HUES64 (cell line): ENCODE measurements at regions not wholly inside any gene's neighbourhood (a gene's known extent, or its start where the extent isn't known, plus 50 kb on each side); places are given as distances from the start of the nearest gene placed in this dataset.
"Not testable (repeated sequence)": the region's sequence is repeated elsewhere in the genome, so short reads cannot be mapped to it uniquely, and the experiment has no call there.

Source experiments
- H3K27ac ChIP-seq: 2 replicates; pipeline ENCODE4 v1.7.0; 2013; ENCODE audit warnings: low read depth, low read length, inconsistent platforms
- H3K27me3 ChIP-seq: 2 replicates; pipeline ENCODE4 v1.6.1; 2013; ENCODE audit warnings: mild to moderate bottlenecking, low read length; ENCODE audit not compliant: insufficient read depth
- H3K36me3 ChIP-seq: 2 replicates; pipeline ENCODE4 v1.6.1; 2013; ENCODE audit warnings: mild to moderate bottlenecking, low read length; ENCODE audit not compliant: insufficient read depth
- H3K4me1 ChIP-seq: 2 replicates; pipeline ENCODE4 v1.6.1; 2013; ENCODE audit warnings: mild to moderate bottlenecking, low read length, moderate library complexity; ENCODE audit not compliant: insufficient read depth
- H3K4me3 ChIP-seq: 2 replicates; pipeline ENCODE4 v1.5.1; 2013; ENCODE audit warnings: mild to moderate bottlenecking, low read length, moderate library complexity
- H3K9ac ChIP-seq: 2 replicates; pipeline ENCODE4 v1.6.1; 2013; ENCODE audit warnings: mild to moderate bottlenecking, low read depth, low read length
- H3K9me3 ChIP-seq: 2 replicates; pipeline ENCODE4 v1.6.1; 2013; ENCODE audit warnings: low read depth, low read length; ENCODE audit not compliant: insufficient read depth
- WGBS: fragments of 150-250, 120-280 bp; methylation state at CpG from one replicate; pipeline ENCODE4 v1.1.7; 2013; ENCODE audit warnings: missing lambda C conversion rate; 5-methylcytosine and 5-hydroxymethylcytosine counted together

DNA sequence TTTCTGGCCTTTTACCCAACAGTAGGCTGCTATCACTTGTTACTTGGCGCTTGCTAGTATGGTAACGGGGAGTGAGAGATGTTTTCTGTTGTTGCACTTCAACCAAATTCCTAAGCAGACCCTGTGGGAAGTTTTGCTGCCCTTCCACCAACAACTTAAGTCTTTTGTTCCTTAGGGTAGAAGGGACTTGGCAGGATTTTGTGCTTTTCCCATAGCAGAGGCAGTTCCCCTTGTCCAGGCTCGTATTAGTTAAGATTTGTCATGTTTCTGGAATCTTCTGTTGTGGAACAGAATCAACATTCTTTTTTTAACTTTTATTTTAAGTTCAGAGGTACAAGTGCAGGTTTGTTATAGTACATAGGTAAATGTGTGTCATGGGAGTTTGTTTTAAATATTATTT lies 73.2 kb upstream of the SGIP1 start:
- 88% methylated on average over 1 of the region's 3 CpGs for WGBS

DNA sequence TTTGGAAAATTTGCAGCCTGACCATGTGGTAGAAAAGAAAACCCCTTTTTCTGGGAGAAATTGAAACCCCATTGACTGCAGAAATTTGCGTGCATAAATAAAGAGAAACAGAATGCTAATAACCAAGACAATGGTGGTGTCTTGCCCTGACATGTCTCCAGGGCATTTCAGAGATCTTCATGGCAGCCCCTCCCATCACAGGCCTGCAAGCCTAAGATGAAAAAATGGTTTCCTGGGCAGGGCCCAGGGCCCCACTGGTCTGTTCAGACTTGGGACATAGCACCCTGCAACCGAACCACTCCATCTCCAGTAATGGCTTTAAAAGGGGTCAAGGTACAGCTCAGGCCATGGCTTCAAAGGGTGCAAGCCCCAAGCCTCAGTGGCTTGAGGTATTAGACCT lies 71.6 kb upstream of the SGIP1 start:
- Histone ChIP-seq H3K9me3 (0 out of 2 replicates have a peak, but pooled peaks cover 12% of the 10 kb centered on the region), H3K4me3 (no peak overlapping the region), H3K4me1 (no peaks in the 10 kb centered on the region), H3K27ac (no peak overlapping the region), H3K9ac (no peak overlapping the region), H3K27me3 (no peaks in the 10 kb centered on the region), H3K36me3 (no peaks in the 10 kb centered on the region)
- WGBS, result 97% methylated on average over 2 of the region's 2 CpGs

More for the DNA sequence above, 73.2 kb upstream of the SGIP1 start:
- no peak overlapping the region for H3K9ac ChIP-seq
- H3K4me3 ChIP-seq, result no peak overlapping the region
- H3K9me3 ChIP-seq, result 0 out of 2 replicates have a peak, but pooled peaks cover 12% of the 10 kb centered on the region
- no peaks in the 10 kb centered on the region for H3K36me3 ChIP-seq
- no peaks in the 10 kb centered on the region for H3K4me1 ChIP-seq
- no peaks in the 10 kb centered on the region for H3K27me3 ChIP-seq
- H3K27ac ChIP-seq, result no peak overlapping the region

DNA sequence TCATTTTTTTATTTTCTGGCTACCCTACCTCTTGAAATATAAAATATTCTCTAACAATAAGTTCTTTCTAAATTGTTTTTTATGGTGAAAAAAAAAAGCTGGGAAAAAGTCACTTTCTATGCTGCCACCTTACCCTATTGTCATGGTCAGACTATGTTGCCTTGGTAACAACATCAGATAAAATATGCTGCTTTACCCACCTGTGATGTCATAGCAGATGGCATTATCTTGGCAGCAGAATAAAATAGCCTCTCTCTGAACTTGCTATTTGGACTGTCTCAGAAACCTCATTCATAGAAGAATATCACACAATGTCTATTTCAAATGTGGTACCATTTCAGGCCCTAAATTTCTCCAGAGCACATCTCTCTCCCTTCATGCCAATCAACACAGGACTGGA lies 69.6 kb upstream of the SGIP1 start:
- H3K9ac ChIP-seq, result no peak overlapping the region

DNA sequence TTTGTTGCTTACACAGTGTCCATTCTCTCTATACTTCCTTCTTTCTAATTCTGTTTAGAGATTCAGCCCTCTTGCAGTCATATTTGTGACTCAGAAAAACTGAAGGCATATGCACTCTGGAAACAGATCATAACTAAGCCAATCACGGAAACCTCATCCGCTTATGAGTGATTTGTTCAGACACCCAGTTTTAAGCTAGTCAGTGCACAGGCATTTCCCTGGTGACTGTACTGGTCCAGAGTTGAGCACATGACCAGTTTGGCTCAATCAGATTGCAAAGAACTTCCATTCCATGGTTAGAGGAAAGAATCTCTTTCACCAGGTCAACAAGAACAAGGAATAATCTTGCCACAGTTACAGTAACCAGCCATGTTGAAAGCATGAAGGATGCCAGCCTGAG lies 69.2 kb upstream of the SGIP1 start:
- Histone ChIP-seq H3K4me3 (no peak overlapping the region), H3K9ac (no peak overlapping the region), H3K27me3 (no peaks in the 10 kb centered on the region), H3K27ac (no peak overlapping the region), H3K36me3 (no peaks in the 10 kb centered on the region), H3K9me3 (0 out of 2 replicates have a peak, but pooled peaks cover 12% of the 10 kb centered on the region), H3K4me1 (no peaks in the 10 kb centered on the region)
- WGBS, result 43% methylated on average over 2 of the region's 2 CpGs

More for the DNA sequence above, 69.6 kb upstream of the SGIP1 start:
- Histone ChIP-seq H3K27ac (no peak overlapping the region), H3K36me3 (no peaks in the 10 kb centered on the region), H3K4me3 (no peak overlapping the region), H3K4me1 (no peaks in the 10 kb centered on the region), H3K27me3 (no peaks in the 10 kb centered on the region), H3K9me3 (0 out of 2 replicates have a peak, but pooled peaks cover 12% of the 10 kb centered on the region)

DNA sequence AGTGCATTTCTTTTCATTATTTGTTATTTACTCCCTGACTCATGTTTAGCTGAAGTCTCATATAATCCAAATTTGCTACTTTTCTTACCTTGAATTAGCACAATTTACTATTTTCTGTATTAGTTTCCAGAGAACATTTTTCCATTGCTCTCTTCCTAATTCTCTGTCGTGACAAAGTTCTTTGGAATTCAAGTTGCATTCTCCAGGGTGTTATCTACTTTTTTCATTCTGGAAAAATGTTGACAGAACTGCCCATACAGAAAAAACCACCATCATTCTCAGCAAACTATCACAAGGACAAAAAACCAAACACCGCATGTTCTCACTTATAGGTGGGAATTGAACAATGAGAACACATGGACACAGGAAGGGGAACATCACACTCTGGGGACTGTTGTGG lies 67.3 kb upstream of the SGIP1 start:
- H3K4me3 ChIP-seq, H3K27me3 ChIP-seq, H3K27ac ChIP-seq, H3K4me1 ChIP-seq, H3K36me3 ChIP-seq, H3K9ac ChIP-seq: not testable (repeated sequence)
- 72% methylated on average over 1 of the region's 2 CpGs for WGBS
- H3K9me3 ChIP-seq, result 0 out of 2 replicates have a peak, but pooled peaks cover 12% of the 10 kb centered on the region

DNA sequence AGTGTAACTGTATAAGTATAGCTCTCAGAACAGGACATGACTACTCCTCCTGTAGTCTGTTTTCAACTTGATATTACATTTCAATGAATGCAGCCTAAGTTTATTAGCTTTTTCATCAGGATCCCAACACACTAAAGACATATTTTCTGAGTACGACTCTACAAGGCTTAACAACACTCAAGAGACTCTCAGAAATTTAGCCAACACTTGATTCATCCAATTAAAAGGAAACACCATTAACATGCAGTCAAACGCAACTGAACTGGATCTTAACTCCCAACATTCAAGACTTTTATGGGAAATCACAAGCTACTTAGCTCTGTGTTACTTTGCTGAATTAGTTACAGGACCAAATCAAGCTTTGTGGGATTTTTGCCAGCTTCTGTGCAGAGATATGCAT lies 65.2 kb upstream of the SGIP1 start:
- no peak overlapping the region for H3K4me3 ChIP-seq
- WGBS, result 85% methylated on average over 2 of the region's 2 CpGs

DNA sequence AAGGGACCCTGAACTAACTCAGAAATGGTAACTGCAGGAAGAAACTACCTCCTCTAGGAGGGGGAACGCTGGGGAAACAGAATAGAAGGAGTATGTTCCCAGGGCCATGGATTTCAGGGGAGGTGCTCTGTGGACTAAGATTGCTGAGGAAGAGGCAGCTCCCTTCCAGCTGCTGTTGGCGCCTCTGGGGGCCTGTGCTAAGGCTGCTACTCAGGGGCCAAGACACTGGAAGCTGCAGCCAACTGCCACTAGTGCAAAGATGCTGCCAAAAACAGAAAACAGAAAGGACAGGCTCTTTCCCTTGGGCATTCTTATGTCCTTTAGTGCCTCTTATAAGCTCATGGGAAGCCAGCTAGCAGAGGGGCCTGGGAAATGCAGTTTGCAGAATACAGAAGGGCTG lies 58.0 kb upstream of the SGIP1 start:
- Histone ChIP-seq H3K36me3 (no peaks in the 10 kb centered on the region), H3K4me3 (no peak overlapping the region), H3K4me1 (no peaks in the 10 kb centered on the region), H3K9ac (no peak overlapping the region), H3K27me3 (no peaks in the 10 kb centered on the region), H3K27ac (no peak overlapping the region), H3K9me3 (no peaks in the 10 kb centered on the region)
- WGBS, result 88% methylated on average over 2 of the region's 2 CpGs

More for the DNA sequence above, 65.2 kb upstream of the SGIP1 start:
- H3K27me3 ChIP-seq, result no peaks in the 10 kb centered on the region
- H3K36me3 ChIP-seq, result no peaks in the 10 kb centered on the region
- no peak overlapping the region for H3K9ac ChIP-seq
- H3K9me3 ChIP-seq, result no peaks in the 10 kb centered on the region
- H3K27ac ChIP-seq, result no peak overlapping the region
- H3K4me1 ChIP-seq, result no peaks in the 10 kb centered on the region

DNA sequence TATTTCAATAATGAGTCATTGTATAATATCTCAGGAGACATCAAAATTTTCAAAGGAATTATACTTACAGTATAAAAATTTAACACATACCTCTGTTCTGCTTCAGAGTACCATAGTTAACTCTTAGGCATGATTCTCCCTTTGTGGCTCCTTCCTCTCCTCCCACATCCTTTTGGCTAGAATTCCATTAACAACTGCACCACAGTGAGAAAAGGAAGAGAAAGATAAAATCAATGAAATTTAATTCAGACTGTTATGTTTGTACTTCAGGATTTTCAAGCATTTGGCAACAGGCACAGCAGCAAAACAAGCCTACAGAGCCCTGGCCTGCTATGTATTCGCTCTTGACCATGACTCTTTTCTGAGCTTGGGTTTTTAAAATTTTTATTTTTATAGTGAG lies 57.2 kb upstream of the SGIP1 start:
- Histone ChIP-seq H3K27me3 (no peaks in the 10 kb centered on the region), H3K36me3 (no peaks in the 10 kb centered on the region), H3K4me1 (no peaks in the 10 kb centered on the region), H3K9ac (no peak overlapping the region), H3K9me3 (no peaks in the 10 kb centered on the region), H3K27ac (no peak overlapping the region), H3K4me3 (no peak overlapping the region)
- WGBS, result 88% methylated on average over 1 of the region's 1 CpG

DNA sequence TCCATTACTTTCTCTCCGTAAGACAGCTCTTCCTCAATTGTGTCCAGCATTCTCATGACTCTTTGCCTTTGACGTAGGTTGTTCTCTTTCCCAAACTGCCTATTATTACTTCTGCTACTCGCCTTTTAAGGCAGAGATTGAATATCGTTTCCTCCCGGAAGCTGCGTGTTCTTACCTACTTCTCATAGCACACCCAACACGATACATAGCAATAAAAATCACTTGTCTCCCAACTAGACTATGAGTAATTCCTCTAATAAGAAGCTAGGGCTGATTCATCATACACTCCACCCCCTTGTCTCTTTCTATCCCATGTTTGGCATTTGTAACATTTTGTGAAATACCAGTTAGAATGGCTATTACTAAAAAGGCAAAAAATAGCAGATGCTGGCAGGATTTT lies 55.8 kb upstream of the SGIP1 start:
- H3K27ac ChIP-seq, result no peak overlapping the region
- no peak overlapping the region for H3K4me3 ChIP-seq
- H3K27me3 ChIP-seq, result no peaks in the 10 kb centered on the region
- no peaks in the 10 kb centered on the region for H3K36me3 ChIP-seq
- 95% methylated on average over 7 of the region's 7 CpGs for WGBS
- H3K9ac ChIP-seq, result no peak overlapping the region
- H3K4me1 ChIP-seq, result no peaks in the 10 kb centered on the region
- no peaks in the 10 kb centered on the region for H3K9me3 ChIP-seq

DNA sequence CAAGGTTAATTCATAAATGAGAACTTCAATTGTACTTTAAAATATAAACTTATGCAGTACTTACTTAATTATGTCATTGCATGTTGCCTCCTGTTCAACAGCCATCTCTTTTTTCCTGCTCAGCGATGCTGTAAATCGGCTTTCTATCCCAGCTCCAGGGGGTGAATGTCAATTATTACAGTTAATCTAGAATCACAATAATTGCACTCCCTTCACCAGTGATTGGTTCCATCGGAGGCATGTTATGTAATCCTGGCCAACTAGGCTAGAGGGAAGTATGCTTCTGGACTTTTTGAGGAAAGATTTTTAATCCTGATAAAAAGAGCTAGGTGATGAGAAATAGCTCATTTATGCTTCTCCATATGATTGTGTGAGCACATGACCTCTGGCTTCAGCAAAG lies 53.8 kb upstream of the SGIP1 start:
- Histone ChIP-seq H3K27me3 (no peaks in the 10 kb centered on the region), H3K9ac (no peak overlapping the region), H3K4me1 (no peaks in the 10 kb centered on the region), H3K36me3 (no peaks in the 10 kb centered on the region), H3K27ac (no peak overlapping the region), H3K4me3 (no peak overlapping the region), H3K9me3 (no peaks in the 10 kb centered on the region)
- 97% methylated on average over 3 of the region's 3 CpGs for WGBS

DNA sequence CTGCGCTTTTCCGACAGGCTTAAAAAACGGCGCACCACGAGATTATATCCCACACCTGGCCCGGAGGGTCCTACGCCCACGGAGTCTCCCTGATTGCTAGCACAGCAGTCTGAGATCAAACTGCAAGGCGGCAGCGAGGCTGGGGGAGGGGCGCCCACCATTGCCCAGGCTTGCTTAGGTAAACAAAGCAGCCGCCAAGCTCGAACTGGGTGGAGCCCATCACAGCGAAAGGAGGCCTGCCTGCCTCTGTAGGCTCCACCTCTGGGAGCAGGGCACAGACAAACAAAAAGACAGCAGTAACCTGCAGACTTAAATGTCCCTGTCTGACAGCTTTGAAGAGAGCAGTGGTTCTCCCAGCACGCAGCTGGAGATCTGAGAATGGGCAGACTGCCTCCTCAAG lies 52.7 kb upstream of the SGIP1 start:
- not testable (repeated sequence) for H3K9ac ChIP-seq, H3K27ac ChIP-seq, H3K36me3 ChIP-seq, H3K27me3 ChIP-seq, H3K9me3 ChIP-seq, H3K4me3 ChIP-seq, H3K4me1 ChIP-seq
- 52% methylated on average over 15 of the region's 15 CpGs for WGBS
